Ascending aorta (tissue), 2 donors: ENCODE measurements at regions not wholly inside any gene's neighbourhood (a gene's known extent, or its start where the extent isn't known, plus 50 kb on each side); places are given as distances from the start of the nearest gene placed in this dataset.

ENCODE experiments used
- DNase-seq, 2 donors: peaks; one replicate each; pipeline ENCODE4 v3.0.0-alpha.2; 2019; ENCODE audit warnings: low spot score in 2 of 2
- H3K27ac ChIP-seq, 2 donors: fragments of 200-600 bp; sonication (generic); one replicate each; pipeline ENCODE4 v1.5.1; 2016 to 2017; ENCODE audit warnings: mild to moderate bottlenecking in 1 of 2
- H3K27me3 ChIP-seq: fragments of 200-600 bp; sonication (generic); one replicate; pipeline ENCODE4 v1.5.1; 2017
- H3K36me3 ChIP-seq, 2 donors: fragments of 200-600 bp; sonication (generic); one replicate each; pipeline ENCODE4 v1.5.1; 2016
- H3K4me1 ChIP-seq, 2 donors: fragments of 200-600 bp; sonication (generic); one replicate each; pipeline ENCODE4 v1.5.1; 2016 to 2017; ENCODE audit warnings: mild to moderate bottlenecking in 1 of 2
- H3K4me3 ChIP-seq, 2 donors: fragments of 200-600 bp; sonication (generic); one replicate each; pipeline ENCODE4 v1.5.1; 2016 to 2017; ENCODE audit warnings: mild to moderate bottlenecking in 1 of 2
- H3K9me3 ChIP-seq, 2 donors: fragments of 200-600 bp; sonication (generic); one replicate each; pipeline ENCODE4 v1.5.1; 2016
- intact Hi-C: fragments of 100-400 bp; cut with DNase I; formaldehyde crosslinking; loops from one replicate; pipeline ENCODE4 v1.15.1; 2023
- TF ChIP-seq, protein P1 (sequence below), 3 experiments: fragments of 200-600 bp in 2 of 3; fragments of 450-650 bp in 1 of 3; sonication (generic) in 2 of 3; IDR thresholded peaks; one replicate each; pipeline ENCODE4 v1.5.1; 2016 to 2019; ENCODE audit warnings: antibody characterized with exemption in 3 of 3, mild to moderate bottlenecking in 1 of 3, moderate library complexity in 1 of 3

DNA sequence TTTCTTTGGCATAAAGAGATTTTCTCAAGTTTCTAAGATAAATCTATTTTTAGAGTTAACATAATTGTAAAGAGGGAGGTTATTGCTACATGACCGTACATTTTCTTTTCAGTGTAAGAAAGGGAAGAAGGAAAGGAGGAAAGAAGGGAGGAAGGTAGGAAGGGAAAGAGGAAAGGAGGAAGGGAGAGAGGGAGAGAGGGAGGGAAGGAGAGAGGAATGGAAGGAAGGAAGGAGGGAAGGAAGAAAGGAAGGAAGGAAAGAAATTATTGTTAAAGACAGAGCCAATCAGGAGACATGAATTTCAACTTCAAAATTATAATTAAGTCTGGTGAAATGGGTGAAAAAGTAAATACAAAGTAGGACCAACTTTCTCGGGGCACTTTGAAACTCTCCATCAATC lies 197.6 kb downstream of the SNCA start:
- intact Hi-C loops: no loop called here
- H3K27ac ChIP-seq: no peak overlapping the region
- no peaks in the 10 kb centered on the region for H3K27me3 ChIP-seq
- H3K4me3 ChIP-seq: no peak overlapping the region
- no peaks in the 10 kb centered on the region for H3K9me3 ChIP-seq
- TF ChIP-seq, protein P1, sequence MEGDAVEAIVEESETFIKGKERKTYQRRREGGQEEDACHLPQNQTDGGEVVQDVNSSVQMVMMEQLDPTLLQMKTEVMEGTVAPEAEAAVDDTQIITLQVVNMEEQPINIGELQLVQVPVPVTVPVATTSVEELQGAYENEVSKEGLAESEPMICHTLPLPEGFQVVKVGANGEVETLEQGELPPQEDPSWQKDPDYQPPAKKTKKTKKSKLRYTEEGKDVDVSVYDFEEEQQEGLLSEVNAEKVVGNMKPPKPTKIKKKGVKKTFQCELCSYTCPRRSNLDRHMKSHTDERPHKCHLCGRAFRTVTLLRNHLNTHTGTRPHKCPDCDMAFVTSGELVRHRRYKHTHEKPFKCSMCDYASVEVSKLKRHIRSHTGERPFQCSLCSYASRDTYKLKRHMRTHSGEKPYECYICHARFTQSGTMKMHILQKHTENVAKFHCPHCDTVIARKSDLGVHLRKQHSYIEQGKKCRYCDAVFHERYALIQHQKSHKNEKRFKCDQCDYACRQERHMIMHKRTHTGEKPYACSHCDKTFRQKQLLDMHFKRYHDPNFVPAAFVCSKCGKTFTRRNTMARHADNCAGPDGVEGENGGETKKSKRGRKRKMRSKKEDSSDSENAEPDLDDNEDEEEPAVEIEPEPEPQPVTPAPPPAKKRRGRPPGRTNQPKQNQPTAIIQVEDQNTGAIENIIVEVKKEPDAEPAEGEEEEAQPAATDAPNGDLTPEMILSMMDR (IDR thresholded peaks at IDR 0.05): no peak
- H3K36me3 ChIP-seq: no peaks in the 10 kb centered on the region
- H3K4me1 ChIP-seq: no peaks in the 10 kb centered on the region
- no peak for DNase-seq

- H3K27ac ChIP-seq: no peak overlapping the region
- intact Hi-C loops: no loop called here
- no peaks in the 10 kb centered on the region for H3K4me1 ChIP-seq
- DNase-seq: no peak
- no peaks in the 10 kb centered on the region for H3K27me3 ChIP-seq
- H3K9me3 ChIP-seq: no peaks in the 10 kb centered on the region
- H3K4me3 ChIP-seq: no peak overlapping the region
- TF ChIP-seq, protein P1 (IDR thresholded peaks at IDR 0.05): no peak
- no peaks in the 10 kb centered on the region for H3K36me3 ChIP-seq
Measured at GRCh38 chr4:89625599-89626293, 211.2 kb downstream of the SNCA start.

- TF ChIP-seq, protein P1 (IDR thresholded peaks at IDR 0.05): no peak
- no peak for DNase-seq
- no peaks in the 10 kb centered on the region for H3K9me3 ChIP-seq
- intact Hi-C loops: no loop called here
- no peaks in the 10 kb centered on the region for H3K4me1 ChIP-seq
- no peak overlapping the region for H3K27ac ChIP-seq
- no peaks in the 10 kb centered on the region for H3K27me3 ChIP-seq
- H3K36me3 ChIP-seq: no peaks in the 10 kb centered on the region
- no peak overlapping the region for H3K4me3 ChIP-seq
Measured at GRCh38 chr4:89619206-89619962, 217.6 kb downstream of the SNCA start.

- no peak for DNase-seq
- intact Hi-C loops: no loop called here
- Histone ChIP-seq H3K27ac (no peak overlapping the region), H3K4me3 (no peak overlapping the region), H3K36me3 (no peaks in the 10 kb centered on the region), H3K27me3 (no peaks in the 10 kb centered on the region), H3K9me3 (no peaks in the 10 kb centered on the region), H3K4me1 (no peaks in the 10 kb centered on the region)
- TF ChIP-seq, protein P1 (IDR thresholded peaks at IDR 0.05): no peak
Measured at GRCh38 chr4:89618151-89618550, 218.8 kb downstream of the SNCA start.

DNA sequence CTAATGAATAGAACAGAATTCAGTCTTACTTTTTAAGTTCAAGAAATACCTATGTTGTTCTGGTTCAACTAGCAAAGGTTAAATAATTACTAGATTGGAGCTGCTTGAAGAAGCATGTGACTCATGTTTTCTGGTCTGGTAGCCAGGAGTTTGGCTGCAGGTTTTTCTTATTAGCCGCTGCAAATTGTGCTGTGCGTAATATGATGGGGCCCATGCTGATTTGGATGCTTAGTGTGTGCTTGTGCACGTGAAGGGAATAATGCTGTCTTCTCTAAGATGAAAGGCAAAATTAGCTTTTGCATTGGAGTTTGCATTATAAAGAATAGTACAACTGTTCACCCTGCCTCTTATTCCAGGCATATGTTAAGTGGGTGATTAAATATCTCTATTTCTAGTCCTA lies 219.6 kb downstream of the SNCA start:
- no peak overlapping the region for H3K4me3 ChIP-seq
- H3K4me1 ChIP-seq: no peaks in the 10 kb centered on the region
- TF ChIP-seq, protein P1 (IDR thresholded peaks at IDR 0.05): no peak
- H3K27ac ChIP-seq: no peak overlapping the region
- no peak for DNase-seq
- intact Hi-C loops: no loop called here
- no peaks in the 10 kb centered on the region for H3K36me3 ChIP-seq
- H3K9me3 ChIP-seq: no peaks in the 10 kb centered on the region
- no peaks in the 10 kb centered on the region for H3K27me3 ChIP-seq
